ENCODE measurements at regions not wholly inside any gene's neighbourhood (a gene's known extent, or its start where the extent isn't known, plus 50 kb on each side); places are given as distances from the start of the nearest gene placed in this dataset.

- Histone ChIP-seq H3K4me3 (ENCODE audit: low read depth in 2 of 2, low read length in 2 of 2) (no peak overlapping the region), H3K36me3 (ENCODE audit: control insufficient read depth, insufficient read depth, low read length) (no peaks in the 10 kb centered on the region), H3K4me1 (ENCODE audit: control insufficient read depth, insufficient read depth, low read length) (peaks cover 19% of the 10 kb centered on the region), H3K27ac (ENCODE audit: low read length) (no peak overlapping the region), H3K9me3 (ENCODE audit: control insufficient read depth, insufficient read depth, low read depth, low read length) (no peaks in the 10 kb centered on the region), H3K27me3 (ENCODE audit: control insufficient read depth, insufficient read depth, low read length) (no peaks in the 10 kb centered on the region)
- intact Hi-C loops (cut with micrococcal nuclease; ENCODE audit: unreplicated experiment): no loop called here
- ChIA-PET CTCF (no interaction called here), POLR2A (no interaction called here)
- in situ Hi-C loops (cut with HindIII; ENCODE audit: low pct_unique_long_range_greater_than_20kb, low sequenced_read_pairs): no loop called here
- TF ChIP-seq POLR2AphosphoS5 (IDR thresholded peaks at IDR 0.05; ENCODE audit: low read depth, low read length) (no peak), TCF7L2 (IDR thresholded peaks at IDR 0.05; ENCODE audit: low read depth, low read length) (no peak), REST (IDR thresholded peaks at IDR 0.05; ENCODE audit: insufficient read depth in 1 of 2, low read depth in 2 of 2, low read length in 1 of 2) (no peak), SIN3A (IDR thresholded peaks at IDR 0.05; ENCODE audit: borderline replicate concordance, insufficient read depth, low read depth, low read length) (no peak), CTCF (IDR thresholded peaks at IDR 0.05) (no peak)
- DNase-seq (ENCODE audit: low read depth, low spot score) (no peak), ATAC-seq (no peak)
- BruUV-seq (replicated peaks): no TSS peak
Measured at GRCh38 chr2:43039376-43040080, 186.9 kb downstream of the ZFP36L2 start.

- no peaks in the 10 kb centered on the region for H3K36me3 ChIP-seq (ENCODE audit: control insufficient read depth, insufficient read depth, low read length)
- intact Hi-C loops (cut with micrococcal nuclease; ENCODE audit: unreplicated experiment) (no loop called here), in situ Hi-C loops (cut with HindIII; ENCODE audit: low pct_unique_long_range_greater_than_20kb, low sequenced_read_pairs) (no loop called here)
- no TSS peak for BruUV-seq (replicated peaks)
- TF ChIP-seq CTCF (IDR thresholded peaks at IDR 0.05) (no peak), TCF7L2 (IDR thresholded peaks at IDR 0.05; ENCODE audit: low read depth, low read length) (no peak), POLR2AphosphoS5 (IDR thresholded peaks at IDR 0.05; ENCODE audit: low read depth, low read length) (no peak), REST (IDR thresholded peaks at IDR 0.05; ENCODE audit: insufficient read depth in 1 of 2, low read depth in 2 of 2, low read length in 1 of 2) (no peak), SIN3A (IDR thresholded peaks at IDR 0.05; ENCODE audit: borderline replicate concordance, insufficient read depth, low read depth, low read length) (no peak)
- H3K9me3 ChIP-seq (ENCODE audit: control insufficient read depth, insufficient read depth, low read depth, low read length): no peaks in the 10 kb centered on the region
- no peak overlapping the region for H3K4me3 ChIP-seq (ENCODE audit: low read depth in 2 of 2, low read length in 2 of 2)
- CTCF ChIA-PET: no interaction called here
- DNase-seq (ENCODE audit: low read depth, low spot score) (no peak), ATAC-seq (no peak)
- POLR2A ChIA-PET: no interaction called here
- H3K27ac ChIP-seq (ENCODE audit: low read length): no peak overlapping the region
- no peaks in the 10 kb centered on the region for H3K27me3 ChIP-seq (ENCODE audit: control insufficient read depth, insufficient read depth, low read length)
- peaks cover 19% of the 10 kb centered on the region for H3K4me1 ChIP-seq (ENCODE audit: control insufficient read depth, insufficient read depth, low read length)
Measured at GRCh38 chr2:43038696-43039094, 187.7 kb downstream of the ZFP36L2 start.

All from Panc1 (cell line).